ENCODE measurements at regions not wholly inside any gene's neighbourhood (a gene's known extent, or its start where the extent isn't known, plus 50 kb on each side); places are given as distances from the start of the nearest gene placed in this dataset.
"Not testable (repeated sequence)": the region's sequence is repeated elsewhere in the genome, so short reads cannot be mapped to it uniquely, and the experiment has no call there.

GRCh38 chr2:136281281-136282114 is 163.5 kb upstream of the CXCR4 start:
- H3K4me1 Mint-ChIP-seq (ENCODE audit: low read depth), result peaks cover 63% of the 10 kb centered on the region
- H3K4me3 Mint-ChIP-seq, result no peak overlapping the region

GRCh38 chr2:136266346-136266745 is 148.4 kb upstream of the CXCR4 start:
- Mint-ChIP-seq H3K9me3 (peaks cover 33% of the 10 kb centered on the region), H3K36me3 (ENCODE audit: low read depth) (peaks cover 11% of the 10 kb centered on the region)
- not testable (repeated sequence) for H3K4me1 Mint-ChIP-seq (ENCODE audit: low read depth); H3K27ac Mint-ChIP-seq; H3K27me3 Mint-ChIP-seq; H3K4me3 Mint-ChIP-seq

More at GRCh38 chr2:136281281-136282114, 163.5 kb upstream of the CXCR4 start:
- Mint-ChIP-seq H3K9me3 (no peaks in the 10 kb centered on the region), H3K27ac (peak overlapping the region; percentile 75), H3K36me3 (ENCODE audit: low read depth) (no peaks in the 10 kb centered on the region), H3K27me3 (no peaks in the 10 kb centered on the region)

GRCh38 chr2:136259551-136259950 is 141.6 kb upstream of the CXCR4 start:
- Mint-ChIP-seq H3K27me3 (no peaks in the 10 kb centered on the region), H3K27ac (no peak overlapping the region), H3K9me3 (peaks cover 9% of the 10 kb centered on the region), H3K4me3 (no peak overlapping the region), H3K4me1 (ENCODE audit: low read depth) (peaks cover 35% of the 10 kb centered on the region), H3K36me3 (ENCODE audit: low read depth) (peaks cover 5% of the 10 kb centered on the region)

- H3K9me3 Mint-ChIP-seq, result no peaks in the 10 kb centered on the region
- H3K4me1 Mint-ChIP-seq (ENCODE audit: low read depth), result peaks cover 44% of the 10 kb centered on the region
- no peak overlapping the region for H3K27ac Mint-ChIP-seq
- H3K4me3 Mint-ChIP-seq, result no peak overlapping the region
- no peaks in the 10 kb centered on the region for H3K36me3 Mint-ChIP-seq (ENCODE audit: low read depth)
- no peaks in the 10 kb centered on the region for H3K27me3 Mint-ChIP-seq
Observed at GRCh38 chr2:136257893-136258292, 139.9 kb upstream of the CXCR4 start.

GRCh38 chr2:136255648-136256461 is 137.9 kb upstream of the CXCR4 start:
- H3K9me3 Mint-ChIP-seq, result no peaks in the 10 kb centered on the region
- peaks cover 57% of the 10 kb centered on the region for H3K4me1 Mint-ChIP-seq (ENCODE audit: low read depth)
- no peaks in the 10 kb centered on the region for H3K36me3 Mint-ChIP-seq (ENCODE audit: low read depth)
- H3K27ac Mint-ChIP-seq, result peak overlapping the region; percentile 61
- H3K4me3 Mint-ChIP-seq, result no peak overlapping the region
- no peaks in the 10 kb centered on the region for H3K27me3 Mint-ChIP-seq

- Mint-ChIP-seq H3K9me3 (no peaks in the 10 kb centered on the region), H3K4me3 (no peak overlapping the region), H3K4me1 (ENCODE audit: low read depth) (peaks cover 56% of the 10 kb centered on the region)
Observed at GRCh38 chr2:136255127-136255526, 137.2 kb upstream of the CXCR4 start.

GRCh38 chr2:136254681-136255080 is 136.7 kb upstream of the CXCR4 start:
- Mint-ChIP-seq H3K4me3 (no peak overlapping the region), H3K27me3 (no peaks in the 10 kb centered on the region), H3K4me1 (ENCODE audit: low read depth) (peaks cover 54% of the 10 kb centered on the region), H3K9me3 (no peaks in the 10 kb centered on the region), H3K36me3 (ENCODE audit: low read depth) (no peaks in the 10 kb centered on the region), H3K27ac (peak overlapping the region; percentile 2)

More at GRCh38 chr2:136255127-136255526, 137.2 kb upstream of the CXCR4 start:
- Mint-ChIP-seq H3K36me3 (ENCODE audit: low read depth) (no peaks in the 10 kb centered on the region), H3K27ac (peak overlapping the region; percentile 61), H3K27me3 (no peaks in the 10 kb centered on the region)

GRCh38 chr2:136253288-136254004 is 135.5 kb upstream of the CXCR4 start:
- Mint-ChIP-seq H3K27me3 (no peaks in the 10 kb centered on the region), H3K4me3 (no peak overlapping the region), H3K36me3 (ENCODE audit: low read depth) (no peaks in the 10 kb centered on the region), H3K27ac (no peak overlapping the region), H3K4me1 (ENCODE audit: low read depth) (peaks cover 53% of the 10 kb centered on the region), H3K9me3 (no peaks in the 10 kb centered on the region)

GRCh38 chr2:136251885-136252585 is 134.1 kb upstream of the CXCR4 start:
- Mint-ChIP-seq H3K4me3 (no peak overlapping the region), H3K27me3 (no peaks in the 10 kb centered on the region), H3K4me1 (ENCODE audit: low read depth) (peaks cover 59% of the 10 kb centered on the region), H3K36me3 (ENCODE audit: low read depth) (no peaks in the 10 kb centered on the region), H3K27ac (no peak overlapping the region), H3K9me3 (no peaks in the 10 kb centered on the region)

GRCh38 chr2:136251197-136251884 is 133.4 kb upstream of the CXCR4 start:
- H3K4me1 Mint-ChIP-seq (ENCODE audit: low read depth), result peaks cover 57% of the 10 kb centered on the region
- H3K9me3 Mint-ChIP-seq, result no peaks in the 10 kb centered on the region
- H3K4me3 Mint-ChIP-seq, result no peak overlapping the region
- no peak overlapping the region for H3K27ac Mint-ChIP-seq
- no peaks in the 10 kb centered on the region for H3K27me3 Mint-ChIP-seq
- H3K36me3 Mint-ChIP-seq (ENCODE audit: low read depth), result no peaks in the 10 kb centered on the region

- no peak overlapping the region for H3K4me3 Mint-ChIP-seq
- H3K36me3 Mint-ChIP-seq (ENCODE audit: low read depth), result no peaks in the 10 kb centered on the region
- no peak overlapping the region for H3K27ac Mint-ChIP-seq
- H3K9me3 Mint-ChIP-seq, result no peaks in the 10 kb centered on the region
- peaks cover 49% of the 10 kb centered on the region for H3K4me1 Mint-ChIP-seq (ENCODE audit: low read depth)
- no peaks in the 10 kb centered on the region for H3K27me3 Mint-ChIP-seq
Observed at GRCh38 chr2:136250131-136250530, 132.2 kb upstream of the CXCR4 start.

- Mint-ChIP-seq H3K4me1 (ENCODE audit: low read depth) (peaks cover 45% of the 10 kb centered on the region), H3K27me3 (no peaks in the 10 kb centered on the region)
Observed at GRCh38 chr2:136248907-136249306, 131.0 kb upstream of the CXCR4 start.

GRCh38 chr2:136248242-136248641 is 130.3 kb upstream of the CXCR4 start:
- Mint-ChIP-seq H3K4me1 (ENCODE audit: low read depth) (peaks cover 46% of the 10 kb centered on the region), H3K4me3 (no peak overlapping the region), H3K27ac (no peak overlapping the region), H3K36me3 (ENCODE audit: low read depth) (no peaks in the 10 kb centered on the region), H3K9me3 (no peaks in the 10 kb centered on the region), H3K27me3 (no peaks in the 10 kb centered on the region)

More at GRCh38 chr2:136248907-136249306, 131.0 kb upstream of the CXCR4 start:
- Mint-ChIP-seq H3K4me3 (no peak overlapping the region), H3K27ac (no peak overlapping the region), H3K9me3 (no peaks in the 10 kb centered on the region), H3K36me3 (ENCODE audit: low read depth) (no peaks in the 10 kb centered on the region)
